Heart left ventricle (tissue), 16 donors: ENCODE measurements at regions not wholly inside any gene's neighbourhood (a gene's known extent, or its start where the extent isn't known, plus 50 kb on each side); places are given as distances from the start of the nearest gene placed in this dataset.

Experiments used
- ATAC-seq, 4 donors: fragments of 200-7000 bp; cut with Tn5 transposase; one replicate each; pipeline ENCODE4 v1.9.1; 2020 to 2022; ENCODE audit warnings: moderate library complexity in 4 of 4, mild to moderate bottlenecking in 3 of 4, moderate number of reproducible peaks in 1 of 4
- DNase-seq, 5 donors: peaks; one replicate each; pipeline ENCODE4 v3.0.0-alpha.2; 2020
- H3K27ac ChIP-seq, 12 donors: fragments of 200-600 bp; sonication (generic) in 4 of 12; one replicate each; pipeline versions ENCODE4 v1.5.0 to v1.8.0; 2016 to 2022; ENCODE audit warnings: mild to moderate bottlenecking in 2 of 12
- H3K27me3 ChIP-seq, 9 donors: fragments of 200-600 bp; sonication (generic) in 2 of 9; one replicate each; pipeline versions ENCODE4 v1.5.1 to v1.8.0; 2016 to 2022; ENCODE audit warnings: mild to moderate bottlenecking in 3 of 9
- H3K36me3 ChIP-seq, 9 donors: fragments of 200-600 bp; sonication (generic) in 2 of 9; one replicate each; pipeline versions ENCODE4 v1.5.0 to v1.8.0; 2018 to 2022; ENCODE audit warnings: mild to moderate bottlenecking in 2 of 9
- H3K4me1 ChIP-seq, 12 donors: fragments of 200-600 bp; sonication (generic) in 4 of 12; one replicate each; pipeline versions ENCODE4 v1.5.0 to v1.8.0; 2016 to 2022; ENCODE audit warnings: mild to moderate bottlenecking in 3 of 12
- H3K4me3 ChIP-seq, 12 donors: fragments of 200-600 bp; sonication (generic) in 4 of 12; one replicate each; pipeline versions ENCODE4 v1.5.0 to v1.8.0; 2017 to 2022; ENCODE audit warnings: mild to moderate bottlenecking in 9 of 12, moderate library complexity in 4 of 12
- H3K9me3 ChIP-seq, 12 donors: fragments of 200-600 bp; sonication (generic) in 4 of 12; one replicate each; pipeline versions ENCODE4 v1.5.0 to v1.8.0; 2016 to 2022; ENCODE audit warnings: mild to moderate bottlenecking in 1 of 12
- CTCF ChIP-seq, 12 donors: fragments of 200-600 bp; sonication (generic) in 4 of 12; IDR thresholded peaks; one replicate each; pipeline versions ENCODE4 v1.5.0 to v1.8.0; 2018 to 2022; ENCODE audit warnings: antibody characterized with exemption in 12 of 12, mild to moderate bottlenecking in 5 of 12
- POLR2A ChIP-seq, 2 donors: fragments of 450-650 bp; IDR thresholded peaks; one replicate each; pipeline ENCODE4 v1.6.1; 2017; ENCODE audit warnings: antibody characterized with exemption in 2 of 2, mild to moderate bottlenecking in 2 of 2, moderate library complexity in 2 of 2
- WGBS, 4 donors: extraction: QIAGEN DNeasy Blood & Tissue Kit in 2 of 4; methylation state at CpG; one replicate each; pipeline versions ENCODE4 v1.1.5 to v1.1.7; 2013 to 2018; 5-methylcytosine and 5-hydroxymethylcytosine counted together
- intact Hi-C, 10 donors: fragments of 100-400 bp; cut with DNase I; formaldehyde crosslinking; loops; one replicate each; pipeline versions ENCODE4 v1.11.1 to v1.14.2; 2022
- donor health status: ischemic (EF 13 %, LVEDD 7.1; RV severe dilation, severe dysfunction).
- donor health status: healthy with polysubstance abuse.
- donor health status: DM: no; HTN: yes; CAD: no.
- donor health status: DM: no; HTN: no; CAD: no.
- donor health status: ischemic (EF 25% LVEDD 6.9; RV normal size, moderate dysfunction).
- donor health status: ischemic (EF 25% LVEDD 5.7; RV mildly dilated, moderate dysfunction).
- donor health status: healthy.
- donor health status: DM: yes; HTN: yes; CAD: no.
- donor health status: ischemic (EF 35%, LVEDD 5.7; RV mildly dilated, moderate dysfunction).
- donor health status: nonischemic (EF 11% LVEDD 7.7; RV severe dilation, severe dysfunction).
- donor health status: DM: yes; HTN: yes; CAD: no.
- donor health status: PGD.
- donor health status: ischemic (EF 29% LVEDD 5.4; RV normal size, mild dysfunction).
- donor health status: nonischemic (EF 23%, LVEDD 6.1; RV moderate dilation, normal function).

GRCh38 chrX:68939868-68940267, 111.0 kb downstream of the EFNB1 start:
- intact Hi-C loops, result loop anchor here in 6 of 10 donors (2.0 to 10.0 kb wide), 6 partner anchors 52 to 108 kb away; no protein-coding TSS in a partner anchor
- TF ChIP-seq POLR2A (IDR thresholded peaks at IDR 0.05) (no peak), CTCF (IDR thresholded peaks at IDR 0.05) (no peak)
- Histone ChIP-seq H3K4me3 (no peak overlapping the region), H3K27ac (no peak overlapping the region), H3K9me3 (no peaks in the 10 kb centered on the region), H3K36me3 (no peaks in the 10 kb centered on the region), H3K27me3 (peaks cover 0 to 2% (median 0%) of the 10 kb centered on the region in 9 donors), H3K4me1 (peaks cover 0 to 21% (median 5%) of the 10 kb centered on the region in 12 donors)
- no peak for ATAC-seq
- 79 to 94% (median 92%) methylated on average over 8 of the region's 8 CpGs for WGBS, 4 donors
- no peak for DNase-seq

GRCh38 chrX:68938244-68939004, 109.6 kb downstream of the EFNB1 start:
- WGBS, 4 donors, result 42 to 63% (median 48%) methylated on average over 4 of the region's 4 CpGs
- peak overlapping the region in 8 of 12 donors; percentile 25 to 59 (median 41) for H3K27ac ChIP-seq
- ATAC-seq (peak in 3 of 4 donors; percentile 28 to 78 (median 48)), DNase-seq (peak in 4 of 5 donors; percentile 40 to 49 (median 46))
- intact Hi-C loops, result loop anchor here in 5 of 10 donors (2.0 to 10.0 kb wide), 6 partner anchors 54 to 106 kb away; no protein-coding TSS in a partner anchor
- H3K27me3 ChIP-seq, result peaks cover 0 to 2% (median 0%) of the 10 kb centered on the region in 9 donors
- peaks cover 0 to 28% (median 8%) of the 10 kb centered on the region in 12 donors for H3K4me1 ChIP-seq
- H3K9me3 ChIP-seq, result no peaks in the 10 kb centered on the region
- no peaks in the 10 kb centered on the region for H3K36me3 ChIP-seq
- no peak overlapping the region for H3K4me3 ChIP-seq
- TF ChIP-seq POLR2A (IDR thresholded peaks at IDR 0.05), result no peak
- TF ChIP-seq CTCF (IDR thresholded peaks at IDR 0.05), result no peak

- WGBS, 4 donors, result 85 to 96% (median 91%) methylated on average over 2 of the region's 2 CpGs
- Histone ChIP-seq H3K4me1 (peaks cover 0 to 34% (median 9%) of the 10 kb centered on the region in 12 donors), H3K27me3 (peaks cover 0 to 2% (median 0%) of the 10 kb centered on the region in 9 donors), H3K36me3 (no peaks in the 10 kb centered on the region), H3K9me3 (no peaks in the 10 kb centered on the region), H3K27ac (no peak overlapping the region), H3K4me3 (no peak overlapping the region)
- DNase-seq, result no peak
- ATAC-seq, result no peak
- intact Hi-C loops, result loop anchor here in 4 of 10 donors (5.0 to 10.0 kb wide), 4 partner anchors 55 to 105 kb away; no protein-coding TSS in a partner anchor
- TF ChIP-seq POLR2A (IDR thresholded peaks at IDR 0.05) (no peak), CTCF (IDR thresholded peaks at IDR 0.05) (no peak)
Observed at GRCh38 chrX:68937581-68937980, 108.8 kb downstream of the EFNB1 start.

- Histone ChIP-seq H3K27me3 (peaks cover 0 to 2% (median 0%) of the 10 kb centered on the region in 9 donors), H3K36me3 (no peaks in the 10 kb centered on the region), H3K4me1 (peaks cover 0 to 36% (median 14%) of the 10 kb centered on the region in 12 donors), H3K27ac (peak overlapping the region in 2 of 12 donors; percentile 19 to 38), H3K4me3 (no peak overlapping the region), H3K9me3 (no peaks in the 10 kb centered on the region)
- DNase-seq (no peak), ATAC-seq (peak in 2 of 4 donors; percentile 57 to 63)
- TF ChIP-seq CTCF (IDR thresholded peaks at IDR 0.05) (no peak), POLR2A (IDR thresholded peaks at IDR 0.05) (no peak)
- intact Hi-C loops, result loop anchor here in 4 of 10 donors (5.0 to 10.0 kb wide), 4 partner anchors 56 to 104 kb away; no protein-coding TSS in a partner anchor
Observed at GRCh38 chrX:68936608-68937007, 107.8 kb downstream of the EFNB1 start.
